DOHH2 (cell line): ENCODE measurements at regions not wholly inside any gene's neighbourhood (a gene's known extent, or its start where the extent isn't known, plus 50 kb on each side); places are given as distances from the start of the nearest gene placed in this dataset.

Experiments
- CTCF ChIP-seq: fragments of 200-600 bp; sonication (generic); IDR thresholded peaks from one replicate; pipeline ENCODE4 v1.5.1; 2014; ENCODE audit warnings: antibody characterized with exemption, mild to moderate bottlenecking, low read depth, low read length; ENCODE audit not compliant: poor library complexity, severe bottlenecking
- EZH2phosphoT487 ChIP-seq: fragments of 200-600 bp; sonication (generic); IDR thresholded peaks from 2 replicates; pipeline ENCODE4 v1.6.1; 2017; ENCODE audit warnings: borderline replicate concordance, mild to moderate bottlenecking, antibody characterized with exemption, low read length, moderate library complexity, mixed read lengths

- TF ChIP-seq CTCF (no peak), EZH2phosphoT487 (no peak)
Observed at GRCh38 chr6:17186925-17187324, 85.1 kb downstream of the STMND1 start.
